ENCODE measurements at regions not wholly inside any gene's neighbourhood (a gene's known extent, or its start where the extent isn't known, plus 50 kb on each side); places are given as distances from the start of the nearest gene placed in this dataset.

- DNase-seq, result no peak
Observed at GRCh38 chr1:68551459-68551858, 54.6 kb upstream of the DEPDC1 start.

- DNase-seq, result no peak
Observed at GRCh38 chr1:68558321-68559026, 61.6 kb upstream of the DEPDC1 start.

- no peak for DNase-seq
Observed at GRCh38 chr1:68565923-68566322, 69.0 kb upstream of the DEPDC1 start.

GRCh38 chr1:68570871-68571270 is 74.0 kb upstream of the DEPDC1 start:
- DNase-seq, result peak; percentile 65

GRCh38 chr1:68571454-68572235 is 74.8 kb upstream of the DEPDC1 start:
- DNase-seq, result peak; percentile 67

GRCh38 chr1:68585351-68585750 is 88.5 kb upstream of the DEPDC1 start:
- no peak for DNase-seq

GRCh38 chr1:68586766-68587165 is 89.9 kb upstream of the DEPDC1 start:
- DNase-seq, result no peak

GRCh38 chr1:68588304-68588703 is 91.4 kb upstream of the DEPDC1 start:
- DNase-seq, result no peak

- no peak for DNase-seq
Observed at GRCh38 chr1:68590473-68590872, 93.6 kb upstream of the DEPDC1 start.

- DNase-seq, result no peak
Observed at GRCh38 chr1:68594851-68595250, 98.0 kb upstream of the DEPDC1 start.

- DNase-seq, result no peak
Observed at GRCh38 chr1:68600049-68600661, 103.3 kb upstream of the DEPDC1 start.

GRCh38 chr1:68608289-68608688 is 111.4 kb upstream of the DEPDC1 start:
- DNase-seq, result no peak

GRCh38 chr1:68615312-68615711 is 118.4 kb upstream of the DEPDC1 start:
- no peak for DNase-seq

GRCh38 chr1:68617942-68618341 is 121.1 kb upstream of the DEPDC1 start:
- DNase-seq, result no peak

- no peak for DNase-seq
Observed at GRCh38 chr1:68620571-68620970, 123.7 kb upstream of the DEPDC1 start.

GRCh38 chr1:68623700-68624099 is 126.8 kb upstream of the DEPDC1 start:
- DNase-seq, result no peak

- no peak for DNase-seq
Observed at GRCh38 chr1:68624233-68624632, 127.4 kb upstream of the DEPDC1 start.

GRCh38 chr1:68625624-68626023 is 128.7 kb upstream of the DEPDC1 start:
- no peak for DNase-seq

- DNase-seq, result no peak
Observed at GRCh38 chr1:68633141-68633919, 136.4 kb upstream of the DEPDC1 start.

- no peak for DNase-seq
Observed at GRCh38 chr1:68644504-68644903, 147.6 kb upstream of the DEPDC1 start.

- no peak for DNase-seq
Observed at GRCh38 chr1:68651115-68651514, 154.2 kb upstream of the DEPDC1 start.

- no peak for DNase-seq
Observed at GRCh38 chr1:68653882-68654281, 157.0 kb upstream of the DEPDC1 start.

- DNase-seq, result no peak
Observed at GRCh38 chr1:68673771-68674170, 176.9 kb upstream of the DEPDC1 start.

Measured in skin of body (tissue), 1 donor.